HCT116 (cell line): ENCODE measurements at regions not wholly inside any gene's neighbourhood (a gene's known extent, or its start where the extent isn't known, plus 50 kb on each side); places are given as distances from the start of the nearest gene placed in this dataset.

Experiments used
- JUND ChIP-seq: IDR thresholded peaks from 2 replicates; pipeline ENCODE4 v1.6.1; 2012
- POLR2A ChIP-seq: IDR thresholded peaks from 2 replicates; pipeline ENCODE4 v1.7.0; 2011; ENCODE audit warnings: borderline replicate concordance; ENCODE audit not compliant: insufficient read depth, insufficient read length; ENCODE audit errors: extremely low read depth
- POLR2AphosphoS5 ChIP-seq: IDR thresholded peaks from 2 replicates; pipeline ENCODE4 v1.6.1; 2011; ENCODE audit warnings: mild to moderate bottlenecking, low read depth, low read length, moderate library complexity
- TF ChIP-seq, protein P1 (sequence below): IDR thresholded peaks from 2 replicates; pipeline ENCODE4 v1.6.1; 2012; ENCODE audit warnings: low read depth
- TF ChIP-seq, protein P2 (sequence below), 3 experiments: fragments of 200-600 bp in 1 of 3; sonication (generic) in 1 of 3; IDR thresholded peaks in 2 of 3; conservative IDR thresholded peaks in 1 of 3; 2 replicates each; pipeline ENCODE4 v1.5.1; 2012 to 2017; ENCODE audit warnings: low read depth in 2 of 3, low read length in 2 of 3, antibody characterized with exemption in 1 of 3, borderline replicate concordance in 1 of 3, control low read depth in 1 of 3, mild to moderate bottlenecking in 1 of 3, mixed read lengths in 1 of 3, mixed run types in 1 of 3, moderate library complexity in 1 of 3; ENCODE audit not compliant: insufficient read depth in 1 of 3

DNA sequence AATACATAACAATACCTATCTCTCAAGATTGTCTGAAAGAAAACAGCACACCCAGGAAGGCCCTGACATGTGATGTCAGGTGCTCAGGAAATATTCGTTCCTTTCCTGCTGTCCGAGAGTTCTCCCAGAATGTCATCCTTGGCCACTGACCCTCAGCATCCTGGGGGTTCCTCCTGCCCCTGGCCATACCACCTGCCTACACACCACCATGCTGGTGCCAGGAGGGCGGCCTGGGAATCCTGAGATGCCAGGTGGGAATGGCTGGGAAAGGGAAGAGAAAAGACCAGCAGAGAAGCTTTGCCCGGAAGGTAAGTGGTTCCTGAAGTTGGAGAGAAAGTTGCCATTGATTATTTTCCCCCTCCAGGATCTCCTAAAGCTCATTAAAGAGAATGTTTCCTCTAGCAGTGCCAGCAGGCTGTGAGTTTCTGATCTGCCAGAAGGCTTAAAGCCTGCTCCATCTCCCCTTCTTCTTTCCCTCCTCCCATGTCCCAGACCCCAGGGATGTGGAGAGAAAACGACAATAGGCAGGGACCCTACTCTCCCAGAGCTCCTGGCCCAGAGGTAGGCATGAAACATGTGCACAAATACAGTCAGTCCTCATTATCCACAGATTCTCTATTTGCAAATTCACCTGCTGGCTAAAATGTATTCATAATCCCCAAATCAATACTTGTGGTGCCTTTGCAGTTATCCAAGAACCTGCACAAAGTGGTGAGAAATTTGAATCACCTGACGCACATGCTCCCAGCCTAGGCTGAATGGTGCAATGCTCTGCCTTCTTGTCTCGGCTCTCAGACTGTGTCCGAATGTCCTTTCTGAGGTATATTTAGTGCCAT is 147.1 kb upstream of the MYCN start:
- TF ChIP-seq, protein P1, sequence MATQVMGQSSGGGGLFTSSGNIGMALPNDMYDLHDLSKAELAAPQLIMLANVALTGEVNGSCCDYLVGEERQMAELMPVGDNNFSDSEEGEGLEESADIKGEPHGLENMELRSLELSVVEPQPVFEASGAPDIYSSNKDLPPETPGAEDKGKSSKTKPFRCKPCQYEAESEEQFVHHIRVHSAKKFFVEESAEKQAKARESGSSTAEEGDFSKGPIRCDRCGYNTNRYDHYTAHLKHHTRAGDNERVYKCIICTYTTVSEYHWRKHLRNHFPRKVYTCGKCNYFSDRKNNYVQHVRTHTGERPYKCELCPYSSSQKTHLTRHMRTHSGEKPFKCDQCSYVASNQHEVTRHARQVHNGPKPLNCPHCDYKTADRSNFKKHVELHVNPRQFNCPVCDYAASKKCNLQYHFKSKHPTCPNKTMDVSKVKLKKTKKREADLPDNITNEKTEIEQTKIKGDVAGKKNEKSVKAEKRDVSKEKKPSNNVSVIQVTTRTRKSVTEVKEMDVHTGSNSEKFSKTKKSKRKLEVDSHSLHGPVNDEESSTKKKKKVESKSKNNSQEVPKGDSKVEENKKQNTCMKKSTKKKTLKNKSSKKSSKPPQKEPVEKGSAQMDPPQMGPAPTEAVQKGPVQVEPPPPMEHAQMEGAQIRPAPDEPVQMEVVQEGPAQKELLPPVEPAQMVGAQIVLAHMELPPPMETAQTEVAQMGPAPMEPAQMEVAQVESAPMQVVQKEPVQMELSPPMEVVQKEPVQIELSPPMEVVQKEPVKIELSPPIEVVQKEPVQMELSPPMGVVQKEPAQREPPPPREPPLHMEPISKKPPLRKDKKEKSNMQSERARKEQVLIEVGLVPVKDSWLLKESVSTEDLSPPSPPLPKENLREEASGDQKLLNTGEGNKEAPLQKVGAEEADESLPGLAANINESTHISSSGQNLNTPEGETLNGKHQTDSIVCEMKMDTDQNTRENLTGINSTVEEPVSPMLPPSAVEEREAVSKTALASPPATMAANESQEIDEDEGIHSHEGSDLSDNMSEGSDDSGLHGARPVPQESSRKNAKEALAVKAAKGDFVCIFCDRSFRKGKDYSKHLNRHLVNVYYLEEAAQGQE, result no peak
- TF ChIP-seq POLR2AphosphoS5, result no peak
- TF ChIP-seq, protein P2, sequence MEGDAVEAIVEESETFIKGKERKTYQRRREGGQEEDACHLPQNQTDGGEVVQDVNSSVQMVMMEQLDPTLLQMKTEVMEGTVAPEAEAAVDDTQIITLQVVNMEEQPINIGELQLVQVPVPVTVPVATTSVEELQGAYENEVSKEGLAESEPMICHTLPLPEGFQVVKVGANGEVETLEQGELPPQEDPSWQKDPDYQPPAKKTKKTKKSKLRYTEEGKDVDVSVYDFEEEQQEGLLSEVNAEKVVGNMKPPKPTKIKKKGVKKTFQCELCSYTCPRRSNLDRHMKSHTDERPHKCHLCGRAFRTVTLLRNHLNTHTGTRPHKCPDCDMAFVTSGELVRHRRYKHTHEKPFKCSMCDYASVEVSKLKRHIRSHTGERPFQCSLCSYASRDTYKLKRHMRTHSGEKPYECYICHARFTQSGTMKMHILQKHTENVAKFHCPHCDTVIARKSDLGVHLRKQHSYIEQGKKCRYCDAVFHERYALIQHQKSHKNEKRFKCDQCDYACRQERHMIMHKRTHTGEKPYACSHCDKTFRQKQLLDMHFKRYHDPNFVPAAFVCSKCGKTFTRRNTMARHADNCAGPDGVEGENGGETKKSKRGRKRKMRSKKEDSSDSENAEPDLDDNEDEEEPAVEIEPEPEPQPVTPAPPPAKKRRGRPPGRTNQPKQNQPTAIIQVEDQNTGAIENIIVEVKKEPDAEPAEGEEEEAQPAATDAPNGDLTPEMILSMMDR (IDR thresholded peaks at IDR 0.05 in 2 of 3, conservative IDR thresholded peaks at IDR 0.05 in 1 of 3; ENCODE audit: borderline replicate concordance in 1 of 3, insufficient read depth in 1 of 3, low read depth in 2 of 3, low read length in 2 of 3), result no peak
- no peak for TF ChIP-seq POLR2A
- TF ChIP-seq JUND, result no peak
